Chondrocyte (in vitro differentiated cells): ENCODE measurements at regions not wholly inside any gene's neighbourhood (a gene's known extent, or its start where the extent isn't known, plus 50 kb on each side); places are given as distances from the start of the nearest gene placed in this dataset.
"Not testable (repeated sequence)": the region's sequence is repeated elsewhere in the genome, so short reads cannot be mapped to it uniquely, and the experiment has no call there.

ENCODE experiments used
- DNase-seq: peaks from one replicate; pipeline ENCODE4 v3.0.0; 2021; ENCODE audit warnings: mixed read lengths, low spot score
- H3K27ac Mint-ChIP-seq: one replicate; pipeline ENCODE4 v1.8.0; 2021; ENCODE audit warnings: mild to moderate bottlenecking, moderate library complexity, mixed read lengths; ENCODE audit not compliant: unreplicated experiment
- H3K27me3 Mint-ChIP-seq: 2 replicates; pipeline ENCODE4 v1.8.0; 2021; ENCODE audit warnings: low read depth, mixed read lengths
- H3K36me3 Mint-ChIP-seq: 2 replicates; pipeline ENCODE4 v1.8.0; 2021; ENCODE audit warnings: low read depth, mixed read lengths
- H3K4me1 Mint-ChIP-seq: 2 replicates; pipeline ENCODE4 v1.8.0; 2021; ENCODE audit warnings: low read depth, mild to moderate bottlenecking, mixed read lengths
- H3K4me3 Mint-ChIP-seq: one replicate; pipeline ENCODE4 v1.8.0; 2021; ENCODE audit warnings: mild to moderate bottlenecking, moderate library complexity, mixed read lengths; ENCODE audit not compliant: unreplicated experiment
- H3K9me3 Mint-ChIP-seq: 2 replicates; pipeline ENCODE4 v1.8.0; 2021; ENCODE audit warnings: low read depth, mixed read lengths
- TF ChIP-seq, protein P1 (sequence below): fragments of 200-600 bp; sonication (generic); IDR thresholded peaks from 2 replicates; pipeline ENCODE4 v1.5.0; 2021; ENCODE audit warnings: antibody characterized with exemption, mild to moderate bottlenecking, moderate library complexity

DNA sequence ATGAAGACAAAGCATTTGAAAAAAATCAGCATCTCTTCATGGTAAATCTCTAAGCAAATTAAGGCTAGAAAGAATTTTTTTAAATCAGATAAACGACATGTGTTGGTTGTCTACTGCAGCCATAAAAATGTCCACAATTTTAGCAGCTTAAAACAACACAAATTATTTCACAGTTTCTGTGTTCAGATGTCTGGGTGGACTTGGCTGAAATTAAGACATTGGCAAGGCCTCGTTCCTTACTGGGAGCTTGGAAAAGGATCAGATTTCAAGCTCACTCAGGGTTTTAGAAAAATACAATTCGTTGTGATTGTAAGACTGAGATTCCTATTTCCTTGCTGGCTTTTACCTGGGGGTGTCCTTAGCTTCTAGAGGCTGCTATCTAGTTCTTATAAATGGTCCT, 1470.6 kb downstream of the PCDH19 start:
- H3K27ac Mint-ChIP-seq = no peak overlapping the region
- H3K4me1 Mint-ChIP-seq = peaks cover 9% of the 10 kb centered on the region
- no peak for DNase-seq
- no peaks in the 10 kb centered on the region for H3K27me3 Mint-ChIP-seq
- no peaks in the 10 kb centered on the region for H3K36me3 Mint-ChIP-seq
- TF ChIP-seq, protein P1, sequence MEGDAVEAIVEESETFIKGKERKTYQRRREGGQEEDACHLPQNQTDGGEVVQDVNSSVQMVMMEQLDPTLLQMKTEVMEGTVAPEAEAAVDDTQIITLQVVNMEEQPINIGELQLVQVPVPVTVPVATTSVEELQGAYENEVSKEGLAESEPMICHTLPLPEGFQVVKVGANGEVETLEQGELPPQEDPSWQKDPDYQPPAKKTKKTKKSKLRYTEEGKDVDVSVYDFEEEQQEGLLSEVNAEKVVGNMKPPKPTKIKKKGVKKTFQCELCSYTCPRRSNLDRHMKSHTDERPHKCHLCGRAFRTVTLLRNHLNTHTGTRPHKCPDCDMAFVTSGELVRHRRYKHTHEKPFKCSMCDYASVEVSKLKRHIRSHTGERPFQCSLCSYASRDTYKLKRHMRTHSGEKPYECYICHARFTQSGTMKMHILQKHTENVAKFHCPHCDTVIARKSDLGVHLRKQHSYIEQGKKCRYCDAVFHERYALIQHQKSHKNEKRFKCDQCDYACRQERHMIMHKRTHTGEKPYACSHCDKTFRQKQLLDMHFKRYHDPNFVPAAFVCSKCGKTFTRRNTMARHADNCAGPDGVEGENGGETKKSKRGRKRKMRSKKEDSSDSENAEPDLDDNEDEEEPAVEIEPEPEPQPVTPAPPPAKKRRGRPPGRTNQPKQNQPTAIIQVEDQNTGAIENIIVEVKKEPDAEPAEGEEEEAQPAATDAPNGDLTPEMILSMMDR = no peak
- no peak overlapping the region for H3K4me3 Mint-ChIP-seq
- H3K9me3 Mint-ChIP-seq = peaks cover 9% of the 10 kb centered on the region

DNA sequence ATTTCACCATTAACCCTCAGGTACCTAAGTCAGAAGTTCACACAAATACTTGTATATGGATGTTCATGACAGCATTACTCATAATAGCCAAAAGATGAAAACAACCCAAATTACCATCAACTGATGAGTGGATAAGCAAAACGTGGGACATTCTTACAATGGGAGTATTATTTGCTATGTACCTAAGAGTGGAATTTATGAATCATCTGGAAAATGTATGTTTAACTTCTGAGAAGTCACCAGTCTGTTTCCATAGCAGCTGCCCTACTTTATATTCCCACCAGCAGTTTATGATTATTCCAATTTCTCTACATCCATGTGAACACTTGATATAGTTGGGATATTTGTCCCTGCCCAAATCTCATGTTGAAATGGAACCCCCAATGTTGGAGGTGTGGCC, 1478.9 kb downstream of the PCDH19 start:
- Mint-ChIP-seq H3K4me1 (peaks cover 39% of the 10 kb centered on the region), H3K4me3 (no peak overlapping the region), H3K27me3 (no peaks in the 10 kb centered on the region), H3K27ac (peak overlapping the region; percentile 66), H3K36me3 (no peaks in the 10 kb centered on the region), H3K9me3 (peaks cover 8% of the 10 kb centered on the region)
- DNase-seq = no peak
- TF ChIP-seq, protein P1 = no peak

DNA sequence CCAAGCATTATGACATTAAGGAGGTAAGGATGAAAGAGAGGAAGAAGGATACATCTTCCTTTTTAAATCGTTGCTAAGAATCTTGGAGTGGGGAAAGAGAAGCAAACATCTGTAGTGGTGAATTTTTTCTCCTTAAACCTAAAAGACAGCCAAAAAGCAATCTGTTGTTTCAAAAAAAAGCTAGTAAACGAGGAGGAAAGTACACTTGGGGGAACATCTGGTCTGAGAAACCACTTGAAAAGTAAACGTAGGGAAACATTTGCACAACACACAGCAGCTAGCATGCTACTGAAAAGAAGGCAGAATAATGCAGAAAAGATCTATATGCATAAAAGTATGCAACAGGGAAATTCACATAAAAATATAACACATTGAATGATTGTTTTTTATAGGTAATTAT, 1485.6 kb downstream of the PCDH19 start:
- Mint-ChIP-seq H3K9me3 (peaks cover 11% of the 10 kb centered on the region), H3K4me1 (peaks cover 18% of the 10 kb centered on the region), H3K36me3 (peaks cover 2% of the 10 kb centered on the region), H3K4me3 (no peak overlapping the region), H3K27ac (no peak overlapping the region), H3K27me3 (no peaks in the 10 kb centered on the region)
- DNase-seq = no peak
- TF ChIP-seq, protein P1 = no peak

DNA sequence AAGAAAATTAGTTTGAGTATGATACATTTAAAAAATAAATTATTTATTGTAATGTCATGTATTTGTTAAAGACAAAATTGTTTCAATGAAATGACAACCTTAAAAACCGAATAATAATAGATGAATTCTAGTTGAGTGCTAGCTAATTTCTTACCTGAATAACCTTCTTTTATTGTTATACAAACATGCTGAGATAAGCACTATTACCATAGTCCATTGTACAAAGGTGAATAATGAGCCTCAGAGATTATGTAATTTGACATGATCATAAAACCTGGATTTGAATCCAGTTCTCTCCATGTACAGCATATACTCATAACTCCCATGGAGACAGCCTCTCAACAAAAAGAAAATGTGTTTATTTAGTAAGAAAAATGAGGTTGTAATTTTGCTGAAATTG, 1512.9 kb downstream of the PCDH19 start:
- no peak for DNase-seq
- Mint-ChIP-seq H3K36me3 (no peaks in the 10 kb centered on the region), H3K9me3 (peaks cover 3% of the 10 kb centered on the region), H3K4me3 (no peak overlapping the region), H3K27me3 (no peaks in the 10 kb centered on the region), H3K4me1 (peaks cover 7% of the 10 kb centered on the region), H3K27ac (no peak overlapping the region)
- TF ChIP-seq, protein P1 = no peak

DNA sequence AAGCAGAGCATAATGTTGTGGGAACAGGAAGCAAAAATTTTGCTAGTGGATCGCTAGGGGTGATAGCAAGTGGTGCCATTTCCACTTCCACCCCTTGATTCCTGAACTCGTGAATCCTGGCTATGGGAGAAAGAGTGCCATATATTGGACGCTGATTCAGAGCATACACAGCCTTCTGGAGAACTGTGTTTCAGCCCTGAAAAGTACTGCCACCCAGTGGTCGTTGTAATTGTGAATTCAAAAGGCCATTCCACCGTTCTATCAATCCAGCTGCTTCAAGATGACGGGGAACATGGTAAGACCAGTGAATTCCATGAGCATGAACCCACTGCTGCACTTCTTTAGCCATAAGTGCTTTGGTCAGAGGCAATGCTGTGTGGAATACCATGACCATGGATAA, 1559.4 kb downstream of the PCDH19 start:
- H3K9me3 Mint-ChIP-seq, H3K4me1 Mint-ChIP-seq, H3K27me3 Mint-ChIP-seq, H3K4me3 Mint-ChIP-seq, H3K27ac Mint-ChIP-seq, H3K36me3 Mint-ChIP-seq, DNase-seq: not testable (repeated sequence)
- TF ChIP-seq, protein P1 = peak; percentile 65
